ENCODE measurements at regions not wholly inside any gene's neighbourhood (a gene's known extent, or its start where the extent isn't known, plus 50 kb on each side); places are given as distances from the start of the nearest gene placed in this dataset.
"Not testable (repeated sequence)": the region's sequence is repeated elsewhere in the genome, so short reads cannot be mapped to it uniquely, and the experiment has no call there.

DNA sequence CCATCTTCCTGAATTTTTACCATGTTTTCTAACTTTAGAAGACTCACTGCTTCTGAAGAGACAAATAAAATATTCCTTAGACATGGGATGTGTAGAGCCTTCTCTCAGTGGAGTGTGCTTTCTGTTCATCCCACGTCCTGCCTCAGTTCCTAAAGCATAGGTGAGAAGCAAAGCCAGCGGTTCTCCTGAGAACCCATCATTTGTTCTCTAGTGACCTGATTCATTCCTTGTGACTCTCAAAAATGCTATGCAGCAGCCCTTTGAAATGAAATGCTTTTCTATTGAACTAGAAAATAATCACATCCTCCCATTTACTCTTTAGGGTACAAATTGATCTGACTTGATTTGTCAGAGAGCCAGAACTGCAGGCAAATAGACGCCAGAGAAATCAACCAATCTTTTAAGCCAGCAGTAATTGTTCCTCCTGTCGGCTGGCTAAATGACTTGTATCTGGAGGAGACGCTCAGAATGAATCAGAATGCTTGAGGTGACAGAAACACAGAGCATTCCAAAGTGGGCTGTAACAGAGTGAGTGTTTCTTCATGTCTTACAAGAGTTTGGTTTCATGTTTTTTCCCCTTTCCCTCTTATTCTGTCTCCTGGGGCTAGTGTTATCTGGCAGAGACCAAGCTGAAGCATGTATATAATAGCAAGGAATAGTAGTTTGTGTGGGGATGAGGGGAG is 81.3 kb upstream of the TMEM178A start:
- H3K36me3 ChIP-seq (ENCODE audit: low read depth), result no peaks in the 10 kb centered on the region

DNA sequence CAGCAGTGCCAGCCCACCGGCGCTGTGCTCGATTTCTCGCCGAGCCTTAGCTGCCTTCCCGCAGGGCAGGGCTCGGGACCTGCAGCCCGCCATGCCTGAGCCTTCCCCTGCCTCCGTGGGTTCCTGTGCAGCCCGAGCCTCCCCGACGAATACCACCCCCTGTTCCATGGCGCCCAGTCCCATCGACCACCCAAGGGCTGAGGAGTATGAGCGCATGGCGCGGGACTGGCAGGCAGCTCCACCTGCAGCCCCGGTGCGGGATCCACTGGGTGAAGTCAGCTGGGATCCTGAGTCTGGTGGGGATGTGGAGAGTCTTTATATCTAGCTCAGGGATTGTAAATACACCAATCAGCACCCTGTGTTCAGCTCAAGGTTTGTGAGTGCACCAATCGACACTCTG is 80.2 kb upstream of the TMEM178A start:
- CTCF ChIA-PET; H3K27ac ChIP-seq; H3K4me3 ChIP-seq; H3K4me2 ChIP-seq; H4K20me1 ChIP-seq (ENCODE audit: insufficient read depth); BruUV-seq (replicated peaks); POLR2A ChIA-PET (ENCODE audit: unreplicated experiment); H3K9me2 ChIP-seq (ENCODE audit: insufficient read depth); H3K9me3 ChIP-seq (ENCODE audit: insufficient read depth, low read depth); H3F3A ChIP-seq (ENCODE audit: insufficient read depth, low read depth); H2AFZ ChIP-seq; intact Hi-C loops (cut with micrococcal nuclease; ENCODE audit: unreplicated experiment); H3K27me3 ChIP-seq (ENCODE audit: insufficient read depth, low read depth); H3K79me2 ChIP-seq (ENCODE audit: low read depth); DNase-seq; H3K36me3 ChIP-seq (ENCODE audit: low read depth); H3K4me1 ChIP-seq (replicated peaks; ENCODE audit: insufficient read depth): not testable (repeated sequence)

More for the DNA sequence above, 81.3 kb upstream of the TMEM178A start:
- no peaks in the 10 kb centered on the region for H3K4me1 ChIP-seq (replicated peaks; ENCODE audit: insufficient read depth)
- DNase-seq, result no peak
- BruUV-seq (replicated peaks), result no TSS peak
- H3K4me3 ChIP-seq, result no peak overlapping the region
- H3K9me2 ChIP-seq (ENCODE audit: insufficient read depth), result no peaks in the 10 kb centered on the region
- no peaks in the 10 kb centered on the region for H3K79me2 ChIP-seq (ENCODE audit: low read depth)
- H3K27me3 ChIP-seq (ENCODE audit: insufficient read depth, low read depth), result no peaks in the 10 kb centered on the region
- H4K20me1 ChIP-seq (ENCODE audit: insufficient read depth), result no peaks in the 10 kb centered on the region
- intact Hi-C loops (cut with micrococcal nuclease; ENCODE audit: unreplicated experiment), result no loop called here
- H3F3A ChIP-seq (ENCODE audit: insufficient read depth, low read depth), result no peaks in the 10 kb centered on the region
- H3K9me3 ChIP-seq (ENCODE audit: insufficient read depth, low read depth), result peaks cover 5% of the 10 kb centered on the region; the same call in 1 of the 2 replicates
- no peak overlapping the region for H3K27ac ChIP-seq
- TF ChIP-seq, protein P1, sequence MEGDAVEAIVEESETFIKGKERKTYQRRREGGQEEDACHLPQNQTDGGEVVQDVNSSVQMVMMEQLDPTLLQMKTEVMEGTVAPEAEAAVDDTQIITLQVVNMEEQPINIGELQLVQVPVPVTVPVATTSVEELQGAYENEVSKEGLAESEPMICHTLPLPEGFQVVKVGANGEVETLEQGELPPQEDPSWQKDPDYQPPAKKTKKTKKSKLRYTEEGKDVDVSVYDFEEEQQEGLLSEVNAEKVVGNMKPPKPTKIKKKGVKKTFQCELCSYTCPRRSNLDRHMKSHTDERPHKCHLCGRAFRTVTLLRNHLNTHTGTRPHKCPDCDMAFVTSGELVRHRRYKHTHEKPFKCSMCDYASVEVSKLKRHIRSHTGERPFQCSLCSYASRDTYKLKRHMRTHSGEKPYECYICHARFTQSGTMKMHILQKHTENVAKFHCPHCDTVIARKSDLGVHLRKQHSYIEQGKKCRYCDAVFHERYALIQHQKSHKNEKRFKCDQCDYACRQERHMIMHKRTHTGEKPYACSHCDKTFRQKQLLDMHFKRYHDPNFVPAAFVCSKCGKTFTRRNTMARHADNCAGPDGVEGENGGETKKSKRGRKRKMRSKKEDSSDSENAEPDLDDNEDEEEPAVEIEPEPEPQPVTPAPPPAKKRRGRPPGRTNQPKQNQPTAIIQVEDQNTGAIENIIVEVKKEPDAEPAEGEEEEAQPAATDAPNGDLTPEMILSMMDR (conservative IDR thresholded peaks at IDR 0.05), result no peak
- TF ChIP-seq EZH2 (IDR thresholded peaks at IDR 0.05; ENCODE audit: low read depth), result no peak
- ChIA-PET POLR2A (ENCODE audit: unreplicated experiment) (no interaction called here), CTCF (no interaction called here)
- no peak overlapping the region for H3K4me2 ChIP-seq
- H2AFZ ChIP-seq, result no peak overlapping the region

DNA sequence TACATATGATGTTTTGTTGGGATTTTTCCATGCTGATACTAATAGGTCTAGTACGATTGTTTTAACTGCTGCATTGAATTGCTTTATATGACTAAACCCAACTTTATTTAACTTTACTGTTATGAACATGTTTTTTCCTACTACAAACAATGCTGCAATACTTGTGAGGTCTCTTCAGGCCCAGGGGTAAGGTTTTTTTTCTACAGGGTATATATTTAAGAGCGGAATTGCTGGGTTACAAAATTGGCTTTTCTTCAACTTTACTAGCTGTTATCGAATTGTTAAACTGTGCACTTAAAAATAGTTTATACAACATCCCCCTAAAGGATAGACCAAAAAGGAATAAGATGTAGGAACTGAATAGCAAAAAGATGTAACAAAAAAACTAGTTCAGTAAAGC is 78.5 kb upstream of the TMEM178A start:
- Histone ChIP-seq H3K9me2 (ENCODE audit: insufficient read depth) (no peaks in the 10 kb centered on the region), H3K4me2 (no peak overlapping the region), H4K20me1 (ENCODE audit: insufficient read depth) (no peaks in the 10 kb centered on the region), H2AFZ (no peak overlapping the region), H3F3A (ENCODE audit: insufficient read depth, low read depth) (no peaks in the 10 kb centered on the region), H3K27me3 (ENCODE audit: insufficient read depth, low read depth) (no peaks in the 10 kb centered on the region), H3K4me3 (no peak overlapping the region), H3K4me1 (replicated peaks; ENCODE audit: insufficient read depth) (no peaks in the 10 kb centered on the region), H3K9me3 (ENCODE audit: insufficient read depth, low read depth) (no peaks in the 10 kb centered on the region), H3K79me2 (ENCODE audit: low read depth) (no peaks in the 10 kb centered on the region), H3K27ac (no peak overlapping the region), H3K36me3 (ENCODE audit: low read depth) (no peaks in the 10 kb centered on the region)
- intact Hi-C loops (cut with micrococcal nuclease; ENCODE audit: unreplicated experiment), result no loop called here
- no peak for DNase-seq
- ChIA-PET POLR2A (ENCODE audit: unreplicated experiment) (no interaction called here), CTCF (interaction anchor here (0.7 kb wide), 1 partner anchor 99 kb away, joined by 3 read pairs; no protein-coding TSS in a partner anchor)
- TF ChIP-seq EZH2 (IDR thresholded peaks at IDR 0.05; ENCODE audit: low read depth), result no peak
- TF ChIP-seq, protein P1 (conservative IDR thresholded peaks at IDR 0.05), result no peak
- no TSS peak for BruUV-seq (replicated peaks)

DNA sequence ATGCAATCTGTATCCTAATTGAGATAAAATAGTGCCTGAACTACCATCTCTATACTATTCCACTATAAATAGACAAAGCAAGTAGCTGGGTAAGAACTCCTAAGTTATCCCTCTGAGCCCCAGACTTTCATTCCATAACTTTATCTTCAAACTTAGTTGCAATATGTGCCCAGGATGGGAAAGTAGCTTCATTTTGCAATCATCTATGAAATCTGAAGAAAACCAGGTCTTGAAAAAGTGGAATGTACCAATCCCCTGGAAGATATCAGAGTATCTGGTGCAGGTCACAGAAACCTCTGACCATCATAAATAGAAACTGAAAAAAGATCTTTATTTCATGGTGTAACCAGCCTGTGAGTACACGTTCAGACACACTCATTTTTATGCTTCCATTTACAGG is 78.1 kb upstream of the TMEM178A start:
- Histone ChIP-seq H2AFZ (no peak overlapping the region), H3K27ac (no peak overlapping the region), H3K4me1 (replicated peaks; ENCODE audit: insufficient read depth) (no peaks in the 10 kb centered on the region), H3K4me3 (no peak overlapping the region), H3K79me2 (ENCODE audit: low read depth) (no peaks in the 10 kb centered on the region), H3K9me2 (ENCODE audit: insufficient read depth) (no peaks in the 10 kb centered on the region), H3K9me3 (ENCODE audit: insufficient read depth, low read depth) (no peaks in the 10 kb centered on the region), H3K27me3 (ENCODE audit: insufficient read depth, low read depth) (no peaks in the 10 kb centered on the region), H3F3A (ENCODE audit: insufficient read depth, low read depth) (no peaks in the 10 kb centered on the region), H3K36me3 (ENCODE audit: low read depth) (no peaks in the 10 kb centered on the region), H3K4me2 (no peak overlapping the region), H4K20me1 (ENCODE audit: insufficient read depth) (no peaks in the 10 kb centered on the region)
- CTCF ChIA-PET, result interaction anchor here (0.7 kb wide), 1 partner anchor 99 kb away, joined by 3 read pairs; no protein-coding TSS in a partner anchor
- BruUV-seq (replicated peaks), result no TSS peak
- no peak for DNase-seq
- TF ChIP-seq, protein P1 (conservative IDR thresholded peaks at IDR 0.05), result no peak
- POLR2A ChIA-PET (ENCODE audit: unreplicated experiment), result no interaction called here
- intact Hi-C loops (cut with micrococcal nuclease; ENCODE audit: unreplicated experiment), result no loop called here
